SJSA1 (cell line): ENCODE measurements at regions not wholly inside any gene's neighbourhood (a gene's known extent, or its start where the extent isn't known, plus 50 kb on each side); places are given as distances from the start of the nearest gene placed in this dataset.

Experiments
- DNase-seq, 2 experiments: peaks; one replicate each; pipeline ENCODE4 v3.0.0-alpha.2; 2015 to 2020; ENCODE audit warnings: low spot score in 2 of 2, low read depth in 1 of 2
- H3K27ac ChIP-seq: fragments of 250-450 bp; sonication (Bioruptor Pico); 2 replicates; pipeline ENCODE4 v1.5.1; 2020; ENCODE audit warnings: mild to moderate bottlenecking, moderate library complexity
- H3K27me3 ChIP-seq: fragments of 250-450 bp; sonication (Bioruptor Pico); replicated peaks from 2 replicates; pipeline ENCODE4 v1.5.1; 2020; ENCODE audit warnings: mild to moderate bottlenecking, moderate library complexity
- H3K36me3 ChIP-seq: fragments of 250-450 bp; sonication (Bioruptor Pico); 2 replicates; pipeline ENCODE4 v1.5.1; 2020; ENCODE audit warnings: mild to moderate bottlenecking
- H3K4me1 ChIP-seq: fragments of 250-450 bp; sonication (Bioruptor Pico); replicated peaks from 2 replicates; pipeline ENCODE4 v1.6.1; 2021; ENCODE audit warnings: mild to moderate bottlenecking
- H3K4me3 ChIP-seq: fragments of 250-450 bp; sonication (Bioruptor Pico); 2 replicates; pipeline ENCODE4 v1.5.1; 2020; ENCODE audit warnings: mild to moderate bottlenecking
- H3K9me3 ChIP-seq: fragments of 250-450 bp; sonication (Bioruptor Pico); replicated peaks from 2 replicates; pipeline ENCODE4 v1.5.1; 2020; ENCODE audit warnings: mild to moderate bottlenecking

DNA sequence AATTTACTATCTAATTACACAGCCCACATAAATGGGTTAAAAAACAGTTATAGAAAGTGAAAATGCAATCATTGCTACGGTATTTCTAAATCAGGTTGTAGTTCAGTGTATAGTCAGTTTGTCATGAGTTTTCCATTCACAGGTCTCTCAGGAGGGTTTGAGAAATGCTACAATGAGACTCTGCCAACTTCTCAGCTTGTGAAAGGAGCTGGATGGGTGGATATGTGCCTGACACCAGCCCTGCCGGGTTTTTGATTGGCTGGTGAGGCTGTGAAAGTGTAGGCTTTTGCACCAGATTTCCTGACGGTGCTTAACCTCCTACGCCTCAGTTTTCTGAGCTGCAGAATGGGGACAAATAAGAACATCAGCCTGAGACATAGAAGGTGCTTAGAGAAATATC is 102.6 kb upstream of the SMIM21 start:
- H3K36me3 ChIP-seq, result no peaks in the 10 kb centered on the region
- no peaks in the 10 kb centered on the region for H3K27me3 ChIP-seq
- H3K4me1 ChIP-seq, result peaks cover 10% of the 10 kb centered on the region
- no peak for DNase-seq
- H3K9me3 ChIP-seq, result peaks cover 3% of the 10 kb centered on the region; the same call in 1 of the 2 replicates
- H3K27ac ChIP-seq, result no peak overlapping the region
- no peak overlapping the region for H3K4me3 ChIP-seq

DNA sequence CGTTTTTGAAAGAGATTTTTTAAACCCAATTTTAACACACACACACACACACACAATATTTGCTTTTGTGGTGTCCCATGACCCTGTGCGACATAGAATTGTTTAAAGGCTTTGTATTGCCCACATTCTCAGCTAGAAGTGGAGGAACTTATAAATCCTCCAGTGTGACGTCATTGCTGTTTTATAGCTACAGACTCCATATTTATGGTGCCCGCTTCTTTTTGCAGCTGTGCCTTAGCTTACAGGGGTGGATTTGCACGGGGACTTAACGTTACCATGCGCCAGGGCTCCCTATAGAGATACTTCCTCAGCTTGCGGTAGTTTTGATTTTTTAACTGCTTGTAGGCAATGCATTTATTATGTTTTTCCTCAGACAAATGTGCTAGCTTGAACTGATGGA is 101.9 kb upstream of the SMIM21 start:
- Histone ChIP-seq H3K4me1 (peaks cover 10% of the 10 kb centered on the region), H3K36me3 (no peaks in the 10 kb centered on the region), H3K27me3 (no peaks in the 10 kb centered on the region), H3K9me3 (peaks cover 3% of the 10 kb centered on the region; the same call in 1 of the 2 replicates), H3K4me3 (no peak overlapping the region), H3K27ac (no peak overlapping the region)
- no peak for DNase-seq

DNA sequence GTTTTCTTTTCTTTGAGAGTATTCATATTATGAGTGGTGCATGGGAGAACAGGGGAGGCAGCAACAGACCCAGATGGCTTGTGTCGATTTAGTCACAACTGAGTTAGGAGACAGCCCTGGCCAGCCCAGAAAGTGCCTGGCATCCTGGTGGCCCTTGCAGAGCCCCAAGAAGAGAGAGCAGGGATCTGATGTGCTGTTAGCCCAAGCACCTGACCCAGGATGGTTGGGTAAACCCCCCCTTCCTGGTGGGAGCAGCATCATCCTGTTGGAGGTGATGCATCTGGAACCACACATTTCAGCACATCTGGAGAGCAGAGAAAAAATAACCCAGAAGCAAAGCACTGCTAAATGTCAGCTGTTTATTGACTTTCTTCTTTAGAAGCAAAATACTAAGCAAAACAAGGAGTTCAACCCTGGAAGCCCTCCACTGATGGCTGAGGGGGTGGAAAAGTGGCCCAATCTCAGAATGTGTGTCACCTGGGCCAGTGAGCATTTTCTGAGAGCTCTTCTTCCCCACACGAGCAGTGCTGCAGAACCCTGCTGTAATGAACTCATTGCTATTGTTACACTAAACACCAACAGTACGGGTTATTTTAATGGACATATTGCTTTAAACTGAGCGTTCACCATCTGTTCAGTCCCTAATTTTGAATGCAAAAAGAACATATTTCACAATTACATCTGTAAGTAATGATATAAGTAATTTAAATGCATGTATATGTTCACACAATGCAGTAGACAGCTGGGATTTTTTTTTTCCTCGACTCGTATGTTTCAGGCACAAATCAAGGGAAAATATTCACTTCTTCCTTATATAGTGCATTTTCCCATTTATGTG is 100.6 kb upstream of the SMIM21 start:
- Histone ChIP-seq H3K9me3 (peaks cover 3% of the 10 kb centered on the region; the same call in 1 of the 2 replicates), H3K27me3 (no peaks in the 10 kb centered on the region)
- no peak for DNase-seq

DNA sequence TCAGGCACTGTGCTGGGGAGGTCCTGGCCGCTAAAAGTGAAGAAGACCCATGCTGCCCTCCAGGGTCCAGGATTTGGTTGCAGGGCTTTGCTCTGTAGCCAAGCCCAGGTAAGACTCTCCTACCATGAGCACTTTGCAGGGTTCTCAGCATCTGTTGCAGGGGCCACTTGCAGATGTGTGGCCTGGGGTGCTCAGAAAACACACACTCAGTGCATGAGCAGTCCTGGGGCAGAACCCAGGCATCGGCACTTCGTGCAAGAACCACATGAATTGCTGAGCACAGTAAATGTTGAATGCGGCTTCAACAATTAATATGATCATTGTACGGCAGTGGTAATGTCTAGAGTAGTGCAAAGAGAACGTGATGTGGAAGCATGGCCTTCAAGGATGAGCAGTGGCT is 98.5 kb upstream of the SMIM21 start:
- no peaks in the 10 kb centered on the region for H3K36me3 ChIP-seq
- no peak overlapping the region for H3K27ac ChIP-seq
- H3K4me3 ChIP-seq, result no peak overlapping the region
- no peak for DNase-seq
- no peaks in the 10 kb centered on the region for H3K27me3 ChIP-seq
- H3K4me1 ChIP-seq, result peaks cover 9% of the 10 kb centered on the region
- H3K9me3 ChIP-seq, result no peaks in the 10 kb centered on the region

More for the DNA sequence above, 100.6 kb upstream of the SMIM21 start:
- no peak overlapping the region for H3K4me3 ChIP-seq
- peaks cover 10% of the 10 kb centered on the region for H3K4me1 ChIP-seq
- H3K36me3 ChIP-seq, result no peaks in the 10 kb centered on the region
- no peak overlapping the region for H3K27ac ChIP-seq

DNA sequence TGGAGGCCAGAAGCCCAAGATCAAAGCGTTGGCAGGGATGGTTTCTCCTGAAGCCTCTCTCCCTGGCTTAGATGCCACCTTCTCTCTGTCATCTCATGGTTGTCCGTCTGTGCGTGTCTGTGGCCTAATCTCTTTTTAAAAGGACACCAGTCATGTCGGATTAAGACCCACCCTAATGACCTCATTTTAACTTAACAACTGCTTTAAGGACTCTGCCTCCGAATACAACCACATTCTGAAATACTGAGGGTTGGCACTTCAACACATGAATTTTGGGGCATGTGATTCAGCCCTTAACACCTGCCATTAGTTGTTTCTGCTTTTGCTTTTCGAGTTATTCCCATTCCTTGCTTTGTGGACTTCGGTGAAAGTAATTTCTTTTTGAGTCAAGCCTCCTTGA is 97.8 kb upstream of the SMIM21 start:
- no peak overlapping the region for H3K27ac ChIP-seq
- H3K4me1 ChIP-seq, result peaks cover 2% of the 10 kb centered on the region; the same call in 1 of the 2 replicates
- no peak for DNase-seq
- H3K4me3 ChIP-seq, result no peak overlapping the region
- H3K27me3 ChIP-seq, result no peaks in the 10 kb centered on the region
- no peaks in the 10 kb centered on the region for H3K9me3 ChIP-seq
- no peaks in the 10 kb centered on the region for H3K36me3 ChIP-seq

DNA sequence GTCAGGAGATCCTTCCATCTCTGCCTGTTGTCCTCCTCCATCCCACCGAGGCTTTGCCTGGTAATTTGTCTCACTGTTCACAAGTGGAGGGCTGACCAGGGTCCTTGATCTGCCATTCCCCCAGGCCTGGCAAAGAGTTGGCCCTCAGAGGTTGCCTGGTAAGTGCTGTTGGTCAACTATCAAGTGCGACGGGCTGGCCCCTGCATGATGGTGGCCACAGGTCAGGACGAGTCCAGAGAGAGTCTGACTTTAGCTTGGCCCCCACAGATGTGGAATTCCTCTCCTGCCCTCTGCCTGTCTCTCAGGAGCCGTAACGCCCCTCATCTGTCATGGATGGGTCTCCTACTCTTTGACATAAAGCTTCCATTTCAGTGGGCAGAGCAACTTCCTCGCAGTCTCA is 97.3 kb upstream of the SMIM21 start:
- Histone ChIP-seq H3K4me1 (no peaks in the 10 kb centered on the region), H3K27ac (no peak overlapping the region), H3K4me3 (no peak overlapping the region), H3K9me3 (no peaks in the 10 kb centered on the region), H3K27me3 (no peaks in the 10 kb centered on the region), H3K36me3 (no peaks in the 10 kb centered on the region)
- no peak for DNase-seq

DNA sequence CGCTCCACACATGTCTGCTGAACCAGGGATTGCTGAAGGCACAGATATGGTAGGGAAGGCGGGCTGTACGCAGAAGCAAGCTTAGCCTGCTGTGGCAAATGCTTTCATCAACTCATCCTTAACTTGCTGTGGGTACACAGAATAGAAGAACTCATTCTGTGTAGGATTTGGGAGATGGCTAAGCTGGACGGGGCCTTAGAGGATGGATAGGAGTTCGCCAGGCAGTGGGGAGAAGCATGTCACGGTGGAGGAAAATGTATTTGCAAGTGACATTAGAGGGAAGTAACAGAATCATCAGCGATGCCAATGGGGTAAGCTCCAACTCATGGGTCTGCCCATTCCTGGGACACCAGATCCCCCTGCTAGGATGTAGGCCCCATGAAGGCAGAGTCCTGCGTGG is 96.7 kb upstream of the SMIM21 start:
- DNase-seq, result no peak
- Histone ChIP-seq H3K27me3 (no peaks in the 10 kb centered on the region), H3K4me3 (no peak overlapping the region), H3K9me3 (no peaks in the 10 kb centered on the region), H3K27ac (no peak overlapping the region), H3K36me3 (no peaks in the 10 kb centered on the region), H3K4me1 (no peaks in the 10 kb centered on the region)

DNA sequence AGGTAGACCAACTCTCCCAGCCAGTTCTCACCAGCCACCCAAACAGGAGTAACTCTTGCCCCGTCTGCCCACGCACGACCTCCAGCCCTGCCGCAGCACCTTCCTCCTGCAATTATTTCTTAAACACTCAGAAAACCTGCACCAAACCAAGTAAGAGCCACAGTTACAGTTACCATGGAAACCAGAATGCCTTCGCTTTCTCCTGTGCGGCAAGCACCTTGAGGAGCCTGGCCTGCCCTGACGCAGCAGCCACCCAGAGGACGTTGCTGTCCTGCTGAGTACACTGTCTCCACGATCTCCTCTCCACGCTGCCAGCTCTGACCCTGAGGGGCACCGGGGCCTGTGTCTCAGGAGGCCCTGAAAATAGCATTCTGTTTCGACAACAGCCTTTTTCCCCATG is 94.3 kb upstream of the SMIM21 start:
- DNase-seq, result no peak
- Histone ChIP-seq H3K36me3 (no peaks in the 10 kb centered on the region), H3K9me3 (no peaks in the 10 kb centered on the region), H3K27me3 (no peaks in the 10 kb centered on the region), H3K27ac (no peak overlapping the region), H3K4me3 (no peak overlapping the region), H3K4me1 (no peaks in the 10 kb centered on the region)

DNA sequence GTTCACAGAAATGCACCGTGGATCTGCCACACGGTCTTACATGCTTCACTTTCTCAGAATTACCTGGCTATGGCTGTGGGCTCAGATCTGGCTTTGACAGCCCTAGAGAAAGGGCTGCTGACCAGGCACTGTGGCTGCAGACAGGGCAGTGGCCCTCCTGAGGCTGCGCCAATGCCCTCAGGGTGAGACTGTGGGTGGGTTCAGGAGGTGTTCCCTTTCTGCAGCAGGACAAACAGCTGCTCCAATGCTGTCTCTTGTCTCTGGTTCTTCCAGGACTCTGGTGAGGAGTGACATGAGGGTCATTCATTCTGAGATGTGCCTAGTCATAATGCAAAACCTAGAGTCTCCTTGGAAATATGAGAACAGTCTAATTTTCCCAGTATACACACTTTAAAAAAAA is 90.5 kb upstream of the SMIM21 start:
- DNase-seq, result no peak
- no peaks in the 10 kb centered on the region for H3K4me1 ChIP-seq
- H3K27me3 ChIP-seq, result no peaks in the 10 kb centered on the region
- no peak overlapping the region for H3K4me3 ChIP-seq
- H3K9me3 ChIP-seq, result peaks cover 2% of the 10 kb centered on the region; the same call in 1 of the 2 replicates
- no peak overlapping the region for H3K27ac ChIP-seq
- H3K36me3 ChIP-seq, result no peaks in the 10 kb centered on the region

DNA sequence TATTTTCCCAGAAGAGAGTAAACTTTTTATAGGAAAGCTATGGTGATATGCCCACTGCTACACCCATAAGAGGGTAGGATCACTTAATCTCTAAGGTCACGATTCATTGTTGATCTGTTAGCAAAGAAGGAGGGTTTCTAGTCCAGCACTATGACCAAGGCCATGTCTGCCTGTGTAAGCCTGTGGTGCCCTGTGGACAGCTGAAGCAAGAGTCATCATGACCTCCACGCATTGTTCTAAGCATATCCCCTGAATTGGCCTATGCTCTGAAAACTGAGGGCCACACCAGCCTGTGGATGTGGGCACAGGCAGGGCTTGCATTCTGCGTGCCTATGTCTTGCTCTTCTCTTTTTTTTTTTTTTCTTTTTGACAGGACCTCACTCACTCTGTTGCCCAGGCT is 89.8 kb upstream of the SMIM21 start:
- Histone ChIP-seq H3K4me1 (no peaks in the 10 kb centered on the region), H3K4me3 (no peak overlapping the region), H3K27me3 (no peaks in the 10 kb centered on the region), H3K27ac (no peak overlapping the region), H3K36me3 (no peaks in the 10 kb centered on the region), H3K9me3 (peaks cover 2% of the 10 kb centered on the region)
- no peak for DNase-seq

DNA sequence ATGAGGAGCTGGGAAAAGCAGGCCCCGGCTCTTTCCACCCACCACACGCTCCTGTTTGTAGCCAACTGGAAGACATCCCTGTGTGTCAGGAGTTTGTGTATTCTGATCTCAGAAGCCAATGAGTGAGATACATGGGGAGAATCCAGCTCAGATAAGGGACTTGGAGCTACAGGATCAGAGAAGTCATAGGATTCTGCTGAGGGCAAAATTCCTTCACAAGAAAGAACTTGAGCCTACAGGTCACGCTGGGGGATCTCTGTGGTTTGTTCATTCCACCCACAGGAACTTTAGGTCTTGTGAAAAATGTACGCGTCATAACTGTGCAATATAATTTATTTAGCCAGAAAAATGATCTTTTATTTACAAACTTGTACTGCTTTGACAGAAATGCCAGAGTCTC is 80.1 kb upstream of the SMIM21 start:
- Histone ChIP-seq H3K36me3 (no peaks in the 10 kb centered on the region), H3K27me3 (no peaks in the 10 kb centered on the region)
- DNase-seq, result no peak

DNA sequence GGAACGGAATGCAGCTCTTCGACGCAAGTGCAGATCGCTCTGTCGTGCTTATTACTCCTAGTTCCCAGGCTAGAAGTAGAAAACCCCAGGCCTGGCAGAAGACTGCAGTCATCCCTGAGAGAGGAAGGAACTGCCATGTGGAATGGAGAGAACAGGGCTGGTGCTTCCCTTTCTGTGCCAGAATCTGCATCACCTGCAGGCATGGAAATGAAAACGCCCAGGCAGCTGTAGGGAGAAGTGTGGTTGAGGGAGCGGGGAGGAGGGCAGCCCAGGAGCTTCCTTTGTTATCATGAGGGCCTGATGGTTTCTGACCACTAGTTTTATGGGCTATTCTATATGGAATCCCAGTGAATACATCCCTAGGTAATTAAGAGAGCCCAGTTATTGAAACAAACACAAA is 79.4 kb upstream of the SMIM21 start:
- no peak for DNase-seq
- Histone ChIP-seq H3K4me3 (no peak overlapping the region), H3K36me3 (no peaks in the 10 kb centered on the region), H3K27ac (no peak overlapping the region), H3K27me3 (no peaks in the 10 kb centered on the region), H3K9me3 (no peaks in the 10 kb centered on the region), H3K4me1 (peaks cover 4% of the 10 kb centered on the region; the same call in 1 of the 2 replicates)

More for the DNA sequence above, 80.1 kb upstream of the SMIM21 start:
- H3K4me1 ChIP-seq, result no peaks in the 10 kb centered on the region
- no peak overlapping the region for H3K27ac ChIP-seq
- H3K4me3 ChIP-seq, result no peak overlapping the region
- no peaks in the 10 kb centered on the region; the same call in 1 of the 2 replicates for H3K9me3 ChIP-seq

DNA sequence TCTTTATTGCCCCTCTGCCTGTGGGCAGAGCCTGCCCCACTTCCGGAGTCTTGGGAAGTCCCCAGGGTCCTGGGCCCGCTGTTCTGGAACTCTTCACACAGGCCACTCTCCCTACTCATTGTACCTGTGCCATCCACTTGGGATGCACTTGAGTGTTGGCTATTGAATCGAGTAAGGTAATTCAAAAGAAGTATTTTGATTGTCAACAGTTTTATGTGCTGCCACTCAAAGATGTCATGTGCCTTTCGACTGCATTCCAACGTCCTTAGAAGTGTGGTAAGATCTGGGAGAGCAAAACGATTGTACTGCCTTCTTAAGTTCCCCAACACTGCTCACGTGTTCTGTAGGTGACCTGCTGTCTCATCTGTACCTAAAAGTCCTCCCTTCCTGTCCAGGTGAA is 77.0 kb upstream of the SMIM21 start:
- Histone ChIP-seq H3K4me3 (no peak overlapping the region), H3K36me3 (no peaks in the 10 kb centered on the region), H3K27ac (no peak overlapping the region), H3K9me3 (no peaks in the 10 kb centered on the region), H3K4me1 (peaks cover 15% of the 10 kb centered on the region), H3K27me3 (no peaks in the 10 kb centered on the region)
- no peak for DNase-seq

DNA sequence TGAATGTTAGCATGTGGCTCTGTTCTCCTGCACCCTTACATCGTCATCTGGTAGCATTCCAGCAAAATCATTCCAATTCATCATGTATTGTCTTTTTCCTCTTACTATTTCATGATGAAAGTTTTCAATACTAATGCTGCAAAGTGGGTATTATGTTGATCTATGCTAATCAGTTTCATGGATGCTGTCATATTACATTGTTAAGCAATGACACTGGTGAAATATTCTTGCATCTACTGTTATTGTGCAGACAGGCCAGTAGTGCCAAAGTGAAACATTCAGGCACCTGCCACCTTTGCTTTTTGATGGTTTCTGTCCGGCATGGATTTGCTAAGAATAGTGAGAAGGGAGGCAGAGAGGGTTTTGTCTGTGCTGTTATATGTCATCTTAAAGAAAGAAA is 76.1 kb upstream of the SMIM21 start:
- H3K27me3 ChIP-seq, result no peaks in the 10 kb centered on the region
- H3K4me1 ChIP-seq, result peaks cover 15% of the 10 kb centered on the region
- no peak overlapping the region for H3K27ac ChIP-seq
- H3K9me3 ChIP-seq, result no peaks in the 10 kb centered on the region
- no peak overlapping the region for H3K4me3 ChIP-seq
- no peak for DNase-seq
- no peaks in the 10 kb centered on the region for H3K36me3 ChIP-seq

DNA sequence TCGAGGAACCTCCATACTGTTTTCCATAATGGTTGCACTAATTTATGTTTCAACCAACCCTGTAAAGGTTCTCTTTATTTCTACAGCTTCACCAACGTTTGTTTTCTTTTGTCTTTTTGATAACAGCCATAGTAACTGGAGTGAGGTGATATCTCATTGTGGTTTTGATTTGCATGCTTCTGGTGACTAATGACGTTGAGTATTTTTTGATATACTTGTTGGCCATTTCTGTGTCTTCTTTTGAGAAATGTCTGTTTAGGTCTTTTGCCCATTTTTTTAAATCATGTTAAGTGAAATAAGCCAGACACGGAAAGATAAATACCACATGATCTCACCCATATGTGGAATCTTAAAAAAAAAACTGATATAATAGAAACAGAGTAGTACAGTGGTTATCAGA is 74.8 kb upstream of the SMIM21 start:
- DNase-seq, result no peak
- H3K36me3 ChIP-seq, result no peaks in the 10 kb centered on the region
- no peaks in the 10 kb centered on the region for H3K9me3 ChIP-seq
- no peak overlapping the region for H3K4me3 ChIP-seq
- peaks cover 22% of the 10 kb centered on the region for H3K4me1 ChIP-seq
- H3K27me3 ChIP-seq, result no peaks in the 10 kb centered on the region
- H3K27ac ChIP-seq, result no peak overlapping the region
